Glomerular visceral epithelial cell (primary cell): ENCODE measurements at regions not wholly inside any gene's neighbourhood (a gene's known extent, or its start where the extent isn't known, plus 50 kb on each side); places are given as distances from the start of the nearest gene placed in this dataset.

Source experiments
- DNase-seq: peaks from one replicate; pipeline ENCODE4 v3.0.0-alpha.2; 2016; ENCODE audit errors: extremely low spot score

- no peak for DNase-seq
These were observed 86.0 kb upstream of the TP53I11 start for GRCh38 chr11:45036733-45037132.

- no peak for DNase-seq
These were observed 86.8 kb upstream of the TP53I11 start for GRCh38 chr11:45037434-45038005.

GRCh38 chr11:45038923-45039322 is 88.2 kb upstream of the TP53I11 start:
- no peak for DNase-seq

GRCh38 chr11:45041596-45041995 is 90.9 kb upstream of the TP53I11 start:
- DNase-seq: no peak

- DNase-seq: peak; percentile 8
These were observed 91.9 kb upstream of the TP53I11 start for GRCh38 chr11:45042560-45042959.

GRCh38 chr11:45043755-45044475 is 93.2 kb upstream of the TP53I11 start:
- DNase-seq: no peak

GRCh38 chr11:45045683-45046471 is 95.2 kb upstream of the TP53I11 start:
- DNase-seq: peak; percentile 39

GRCh38 chr11:45048313-45048841 is 97.7 kb upstream of the TP53I11 start:
- DNase-seq: no peak

- DNase-seq: no peak
These were observed 97.4 kb upstream of the PRDM11 start for GRCh38 chr11:45048870-45049691.

GRCh38 chr11:45050111-45050510 is 96.3 kb upstream of the PRDM11 start:
- DNase-seq: no peak

- no peak for DNase-seq
These were observed 94.8 kb upstream of the PRDM11 start for GRCh38 chr11:45051621-45052020.

GRCh38 chr11:45052361-45052760 is 94.1 kb upstream of the PRDM11 start:
- no peak for DNase-seq

GRCh38 chr11:45053736-45054446 is 92.5 kb upstream of the PRDM11 start:
- no peak for DNase-seq

- DNase-seq: no peak
These were observed 91.5 kb upstream of the PRDM11 start for GRCh38 chr11:45054956-45055355.

GRCh38 chr11:45056529-45056928 is 89.9 kb upstream of the PRDM11 start:
- no peak for DNase-seq

GRCh38 chr11:45057938-45058646 is 88.3 kb upstream of the PRDM11 start:
- DNase-seq: no peak

GRCh38 chr11:45058647-45058950 is 87.8 kb upstream of the PRDM11 start:
- DNase-seq: no peak

GRCh38 chr11:45060707-45061106 is 85.7 kb upstream of the PRDM11 start:
- no peak for DNase-seq

GRCh38 chr11:45061641-45062040 is 84.8 kb upstream of the PRDM11 start:
- DNase-seq: no peak

GRCh38 chr11:45062115-45062514 is 84.3 kb upstream of the PRDM11 start:
- no peak for DNase-seq
